ENCODE measurements at regions not wholly inside any gene's neighbourhood (a gene's known extent, or its start where the extent isn't known, plus 50 kb on each side); places are given as distances from the start of the nearest gene placed in this dataset.

DNA sequence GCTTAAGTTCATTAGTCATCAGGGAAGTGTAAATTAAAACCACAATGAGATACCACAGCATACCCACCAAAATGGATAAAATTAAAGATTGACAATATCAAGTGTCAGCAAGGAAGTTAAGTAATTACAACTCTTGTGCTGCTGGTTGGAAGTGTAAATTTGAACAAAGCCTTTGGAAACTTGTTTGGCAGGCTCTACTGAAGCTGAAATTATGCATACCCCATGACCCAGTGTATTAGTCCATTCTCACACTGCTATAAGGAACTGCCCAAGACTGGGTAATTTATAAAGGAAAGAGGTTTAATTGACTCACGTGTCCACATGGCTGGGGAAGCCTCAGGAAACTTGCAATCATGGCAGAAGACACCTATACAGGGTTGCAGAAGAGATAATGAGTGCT, 196.1 kb downstream of the PDCD6IP start:
- no peaks in the 10 kb centered on the region for H3K27me3 ChIP-seq (ENCODE audit: low read depth, low read length)

DNA sequence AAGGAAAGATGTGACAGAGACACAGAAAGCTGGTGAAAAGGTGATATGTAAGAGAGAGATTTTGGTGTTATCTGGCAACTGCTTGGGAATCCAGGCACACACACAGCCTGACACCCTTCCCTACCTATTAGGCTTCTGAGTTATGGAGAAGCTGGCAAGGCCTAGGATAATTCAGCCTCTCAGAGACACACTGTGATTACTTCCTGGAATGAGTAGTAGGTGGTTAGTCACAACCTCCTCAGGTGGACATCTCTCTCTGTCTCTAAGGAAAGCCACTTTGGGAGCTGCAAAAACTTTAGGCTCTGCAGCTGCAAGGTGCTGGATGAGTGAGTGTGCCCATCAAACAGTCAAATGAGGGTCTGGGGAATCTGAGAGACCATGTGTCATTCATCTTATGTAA, 201.9 kb downstream of the PDCD6IP start:
- no peak for TF ChIP-seq EZH2phosphoT487 (IDR thresholded peaks at IDR 0.05; ENCODE audit: low read depth)
- TF ChIP-seq, protein P1, sequence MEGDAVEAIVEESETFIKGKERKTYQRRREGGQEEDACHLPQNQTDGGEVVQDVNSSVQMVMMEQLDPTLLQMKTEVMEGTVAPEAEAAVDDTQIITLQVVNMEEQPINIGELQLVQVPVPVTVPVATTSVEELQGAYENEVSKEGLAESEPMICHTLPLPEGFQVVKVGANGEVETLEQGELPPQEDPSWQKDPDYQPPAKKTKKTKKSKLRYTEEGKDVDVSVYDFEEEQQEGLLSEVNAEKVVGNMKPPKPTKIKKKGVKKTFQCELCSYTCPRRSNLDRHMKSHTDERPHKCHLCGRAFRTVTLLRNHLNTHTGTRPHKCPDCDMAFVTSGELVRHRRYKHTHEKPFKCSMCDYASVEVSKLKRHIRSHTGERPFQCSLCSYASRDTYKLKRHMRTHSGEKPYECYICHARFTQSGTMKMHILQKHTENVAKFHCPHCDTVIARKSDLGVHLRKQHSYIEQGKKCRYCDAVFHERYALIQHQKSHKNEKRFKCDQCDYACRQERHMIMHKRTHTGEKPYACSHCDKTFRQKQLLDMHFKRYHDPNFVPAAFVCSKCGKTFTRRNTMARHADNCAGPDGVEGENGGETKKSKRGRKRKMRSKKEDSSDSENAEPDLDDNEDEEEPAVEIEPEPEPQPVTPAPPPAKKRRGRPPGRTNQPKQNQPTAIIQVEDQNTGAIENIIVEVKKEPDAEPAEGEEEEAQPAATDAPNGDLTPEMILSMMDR (IDR thresholded peaks at IDR 0.05; ENCODE audit: low read depth, low read length) = no peak

More for the DNA sequence above, 196.1 kb downstream of the PDCD6IP start:
- Histone ChIP-seq H3K4me1 (ENCODE audit: low read length) (no peaks in the 10 kb centered on the region), H3K9me3 (ENCODE audit: insufficient read depth, low read length) (0 out of 2 replicates have a peak, but pooled peaks cover 3% of the 10 kb centered on the region), H3K4me2 (ENCODE audit: low read length) (no peak overlapping the region), H3K27ac (ENCODE audit: low read length) (no peak overlapping the region), H3K9ac (ENCODE audit: low read length) (no peak overlapping the region), H2AFZ (ENCODE audit: low read depth, low read length) (no peak overlapping the region), H4K20me1 (ENCODE audit: insufficient read depth, low read length) (no peaks in the 10 kb centered on the region), H3K79me2 (ENCODE audit: low read length) (no peaks in the 10 kb centered on the region), H3K4me3 (ENCODE audit: low read length) (no peak overlapping the region), H3K36me3 (replicated peaks; ENCODE audit: low read depth, low read length) (no peaks in the 10 kb centered on the region)
- TF ChIP-seq, protein P1 (IDR thresholded peaks at IDR 0.05; ENCODE audit: low read depth, low read length) = no peak
- TF ChIP-seq EZH2phosphoT487 (IDR thresholded peaks at IDR 0.05; ENCODE audit: low read depth) = no peak

DNA sequence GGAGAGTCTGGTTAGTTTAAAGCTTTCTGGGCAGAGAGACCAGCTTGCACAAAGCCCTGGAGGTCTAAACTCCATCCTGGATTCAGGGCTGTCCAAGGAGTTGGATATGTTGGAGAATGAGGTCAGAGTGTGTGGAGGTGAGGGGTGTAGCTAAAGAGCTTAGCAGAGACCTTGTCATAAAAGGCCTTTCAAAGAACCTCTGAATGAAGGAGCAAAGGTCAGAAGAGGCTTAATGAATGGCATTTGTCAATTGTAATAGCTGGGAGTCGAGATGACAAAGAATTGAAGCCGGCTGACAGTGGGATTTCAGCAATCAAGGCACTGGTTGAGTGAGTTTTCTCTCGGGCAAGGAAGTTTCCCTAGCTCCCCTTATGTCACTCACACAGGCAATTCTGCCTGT, 202.6 kb downstream of the PDCD6IP start:
- H3K79me2 ChIP-seq (ENCODE audit: low read length) = no peaks in the 10 kb centered on the region
- H3K4me1 ChIP-seq (ENCODE audit: low read length) = peaks cover 2% of the 10 kb centered on the region
- no peak overlapping the region for H3K4me2 ChIP-seq (ENCODE audit: low read length)
- H4K20me1 ChIP-seq (ENCODE audit: insufficient read depth, low read length) = no peaks in the 10 kb centered on the region
- no peaks in the 10 kb centered on the region for H3K36me3 ChIP-seq (replicated peaks; ENCODE audit: low read depth, low read length)
- no peak for TF ChIP-seq EZH2phosphoT487 (IDR thresholded peaks at IDR 0.05; ENCODE audit: low read depth)
- TF ChIP-seq, protein P1 (IDR thresholded peaks at IDR 0.05; ENCODE audit: low read depth, low read length) = no peak
- no peak overlapping the region for H3K4me3 ChIP-seq (ENCODE audit: low read length)
- H3K9ac ChIP-seq (ENCODE audit: low read length) = no peak overlapping the region
- H3K27ac ChIP-seq (ENCODE audit: low read length) = no peak overlapping the region
- H3K9me3 ChIP-seq (ENCODE audit: insufficient read depth, low read length) = no peaks in the 10 kb centered on the region
- H3K27me3 ChIP-seq (ENCODE audit: low read depth, low read length) = no peaks in the 10 kb centered on the region
- H2AFZ ChIP-seq (ENCODE audit: low read depth, low read length) = no peak overlapping the region

More for the DNA sequence above, 201.9 kb downstream of the PDCD6IP start:
- no peaks in the 10 kb centered on the region for H3K79me2 ChIP-seq (ENCODE audit: low read length)
- no peak overlapping the region for H3K9ac ChIP-seq (ENCODE audit: low read length)
- no peaks in the 10 kb centered on the region for H3K27me3 ChIP-seq (ENCODE audit: low read depth, low read length)
- H4K20me1 ChIP-seq (ENCODE audit: insufficient read depth, low read length) = no peaks in the 10 kb centered on the region
- H3K9me3 ChIP-seq (ENCODE audit: insufficient read depth, low read length) = 0 out of 2 replicates have a peak, but pooled peaks cover 3% of the 10 kb centered on the region
- no peak overlapping the region for H3K27ac ChIP-seq (ENCODE audit: low read length)
- no peak overlapping the region for H3K4me3 ChIP-seq (ENCODE audit: low read length)
- no peak overlapping the region for H3K4me2 ChIP-seq (ENCODE audit: low read length)
- H2AFZ ChIP-seq (ENCODE audit: low read depth, low read length) = no peak overlapping the region
- no peaks in the 10 kb centered on the region for H3K4me1 ChIP-seq (ENCODE audit: low read length)
- no peaks in the 10 kb centered on the region for H3K36me3 ChIP-seq (replicated peaks; ENCODE audit: low read depth, low read length)

DNA sequence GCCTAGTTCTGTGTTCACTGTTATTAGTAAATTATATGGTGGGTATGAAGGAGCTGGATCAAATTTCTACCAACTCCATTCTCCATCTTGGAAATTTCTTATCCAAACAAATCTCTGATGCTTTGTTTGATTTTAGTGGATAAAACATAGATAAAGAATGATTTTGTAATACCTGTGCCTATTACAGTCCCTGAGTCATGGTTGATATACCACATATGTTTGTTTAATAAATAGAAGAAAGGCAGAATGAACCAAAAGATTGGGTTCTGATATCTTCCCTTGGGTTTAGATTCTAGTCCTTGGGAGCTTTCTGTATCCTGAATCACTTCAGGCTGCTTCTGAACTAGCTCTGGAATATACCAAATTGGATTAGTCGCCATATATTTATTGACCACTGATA, 203.6 kb downstream of the PDCD6IP start:
- no peaks in the 10 kb centered on the region for H3K36me3 ChIP-seq (replicated peaks; ENCODE audit: low read depth, low read length)
- no peak overlapping the region for H3K4me2 ChIP-seq (ENCODE audit: low read length)
- no peak for TF ChIP-seq EZH2phosphoT487 (IDR thresholded peaks at IDR 0.05; ENCODE audit: low read depth)
- TF ChIP-seq, protein P1 (IDR thresholded peaks at IDR 0.05; ENCODE audit: low read depth, low read length) = no peak
- no peak overlapping the region for H3K9ac ChIP-seq (ENCODE audit: low read length)
- peaks cover 11% of the 10 kb centered on the region for H3K4me1 ChIP-seq (ENCODE audit: low read length)
- H3K9me3 ChIP-seq (ENCODE audit: insufficient read depth, low read length) = no peaks in the 10 kb centered on the region
- H4K20me1 ChIP-seq (ENCODE audit: insufficient read depth, low read length) = no peaks in the 10 kb centered on the region
- no peaks in the 10 kb centered on the region for H3K79me2 ChIP-seq (ENCODE audit: low read length)
- H3K27ac ChIP-seq (ENCODE audit: low read length) = no peak overlapping the region
- no peak overlapping the region for H3K4me3 ChIP-seq (ENCODE audit: low read length)
- no peaks in the 10 kb centered on the region for H3K27me3 ChIP-seq (ENCODE audit: low read depth, low read length)
- H2AFZ ChIP-seq (ENCODE audit: low read depth, low read length) = no peak overlapping the region
